ENCODE measurements at regions not wholly inside any gene's neighbourhood (a gene's known extent, or its start where the extent isn't known, plus 50 kb on each side); places are given as distances from the start of the nearest gene placed in this dataset.

- no peaks in the 10 kb centered on the region for H3K27me3 ChIP-seq (ENCODE audit: control insufficient read depth, insufficient read depth, low read length)
Observed at GRCh38 chr4:20418861-20419451, 167.3 kb downstream of the SLIT2 start.

GRCh38 chr4:20420916-20421602 is 169.4 kb downstream of the SLIT2 start:
- H3K36me3 ChIP-seq (ENCODE audit: control insufficient read depth, insufficient read depth, low read length), result no peaks in the 10 kb centered on the region
- H3K9me3 ChIP-seq (ENCODE audit: control insufficient read depth, low read length), result no peaks in the 10 kb centered on the region
- no peaks in the 10 kb centered on the region for H3K27me3 ChIP-seq (ENCODE audit: control insufficient read depth, insufficient read depth, low read length)
- no peak overlapping the region for H2AFZ ChIP-seq
- H3K4me2 ChIP-seq (ENCODE audit: low read length), result no peak overlapping the region
- H3K27ac ChIP-seq, result no peak overlapping the region
- no peak for TF ChIP-seq CTCF (IDR thresholded peaks at IDR 0.05)
- H3K79me2 ChIP-seq, result no peaks in the 10 kb centered on the region
- no peak overlapping the region for H3K9ac ChIP-seq
- no peaks in the 10 kb centered on the region for H3K4me1 ChIP-seq
- no peak overlapping the region for H3K4me3 ChIP-seq (ENCODE audit: low read depth, low read length)

More at GRCh38 chr4:20418861-20419451, 167.3 kb downstream of the SLIT2 start:
- Histone ChIP-seq H2AFZ (peak overlapping the region; percentile 50), H3K9ac (no peak overlapping the region), H3K4me2 (ENCODE audit: low read length) (peak overlapping the region; percentile 60), H3K4me1 (no peaks in the 10 kb centered on the region), H3K36me3 (ENCODE audit: control insufficient read depth, insufficient read depth, low read length) (no peaks in the 10 kb centered on the region), H3K9me3 (ENCODE audit: control insufficient read depth, low read length) (no peaks in the 10 kb centered on the region), H3K27ac (no peak overlapping the region), H3K4me3 (ENCODE audit: low read depth, low read length) (peak overlapping the region; percentile 33), H3K79me2 (no peaks in the 10 kb centered on the region)
- TF ChIP-seq CTCF (IDR thresholded peaks at IDR 0.05), result peak; percentile 27

GRCh38 chr4:20421603-20421985 is 169.9 kb downstream of the SLIT2 start:
- H3K9ac ChIP-seq, result no peak overlapping the region
- no peaks in the 10 kb centered on the region for H3K9me3 ChIP-seq (ENCODE audit: control insufficient read depth, low read length)
- no peaks in the 10 kb centered on the region for H3K36me3 ChIP-seq (ENCODE audit: control insufficient read depth, insufficient read depth, low read length)
- no peak for TF ChIP-seq CTCF (IDR thresholded peaks at IDR 0.05)
- H3K27ac ChIP-seq, result no peak overlapping the region
- no peak overlapping the region for H2AFZ ChIP-seq
- no peak overlapping the region for H3K4me3 ChIP-seq (ENCODE audit: low read depth, low read length)
- no peaks in the 10 kb centered on the region for H3K4me1 ChIP-seq
- no peaks in the 10 kb centered on the region for H3K27me3 ChIP-seq (ENCODE audit: control insufficient read depth, insufficient read depth, low read length)
- no peaks in the 10 kb centered on the region for H3K79me2 ChIP-seq
- no peak overlapping the region for H3K4me2 ChIP-seq (ENCODE audit: low read length)

- Histone ChIP-seq H3K4me1 (no peaks in the 10 kb centered on the region), H3K79me2 (no peaks in the 10 kb centered on the region), H3K27ac (no peak overlapping the region), H2AFZ (no peak overlapping the region), H3K4me3 (ENCODE audit: low read depth, low read length) (no peak overlapping the region), H3K4me2 (ENCODE audit: low read length) (no peak overlapping the region), H3K9me3 (ENCODE audit: control insufficient read depth, low read length) (no peaks in the 10 kb centered on the region), H3K27me3 (ENCODE audit: control insufficient read depth, insufficient read depth, low read length) (no peaks in the 10 kb centered on the region), H3K9ac (no peak overlapping the region), H3K36me3 (ENCODE audit: control insufficient read depth, insufficient read depth, low read length) (no peaks in the 10 kb centered on the region)
- no peak for TF ChIP-seq CTCF (IDR thresholded peaks at IDR 0.05)
Observed at GRCh38 chr4:20422398-20422797, 170.7 kb downstream of the SLIT2 start.

GRCh38 chr4:20423420-20423819 is 171.7 kb downstream of the SLIT2 start:
- Histone ChIP-seq H2AFZ (no peak overlapping the region), H3K4me2 (ENCODE audit: low read length) (no peak overlapping the region), H3K27me3 (ENCODE audit: control insufficient read depth, insufficient read depth, low read length) (no peaks in the 10 kb centered on the region), H3K4me1 (no peaks in the 10 kb centered on the region), H3K4me3 (ENCODE audit: low read depth, low read length) (no peak overlapping the region), H3K36me3 (ENCODE audit: control insufficient read depth, insufficient read depth, low read length) (no peaks in the 10 kb centered on the region), H3K79me2 (no peaks in the 10 kb centered on the region), H3K9ac (no peak overlapping the region), H3K27ac (no peak overlapping the region), H3K9me3 (ENCODE audit: control insufficient read depth, low read length) (no peaks in the 10 kb centered on the region)
- TF ChIP-seq CTCF (IDR thresholded peaks at IDR 0.05), result no peak

All from parathyroid adenoma (tissue), 2 donors.